ENCODE measurements at regions not wholly inside any gene's neighbourhood (a gene's known extent, or its start where the extent isn't known, plus 50 kb on each side); places are given as distances from the start of the nearest gene placed in this dataset.

DNA sequence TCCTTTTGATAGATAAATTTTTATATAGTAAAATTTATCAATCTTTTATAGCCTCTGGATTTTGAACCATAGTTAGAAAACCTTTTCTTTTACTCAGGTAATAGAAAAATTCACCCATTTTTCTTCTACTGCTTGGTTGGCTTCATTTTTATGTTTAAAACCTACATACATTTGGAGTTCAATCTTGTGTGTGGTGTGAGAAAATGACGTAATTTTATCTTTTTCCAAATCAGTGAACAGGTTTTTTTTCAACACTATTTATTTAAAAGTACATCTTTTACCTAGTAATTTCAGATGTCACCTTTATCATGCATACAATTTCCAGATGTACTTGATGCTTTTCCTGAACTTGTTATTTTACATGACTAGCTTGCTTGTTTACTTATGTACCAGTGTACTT is 200.2 kb downstream of the TRIM36 start:
- no peak for DNase-seq (ENCODE audit: low spot score)
- intact Hi-C loops (cut with DNase I): no loop called here
- ATAC-seq: no peak

DNA sequence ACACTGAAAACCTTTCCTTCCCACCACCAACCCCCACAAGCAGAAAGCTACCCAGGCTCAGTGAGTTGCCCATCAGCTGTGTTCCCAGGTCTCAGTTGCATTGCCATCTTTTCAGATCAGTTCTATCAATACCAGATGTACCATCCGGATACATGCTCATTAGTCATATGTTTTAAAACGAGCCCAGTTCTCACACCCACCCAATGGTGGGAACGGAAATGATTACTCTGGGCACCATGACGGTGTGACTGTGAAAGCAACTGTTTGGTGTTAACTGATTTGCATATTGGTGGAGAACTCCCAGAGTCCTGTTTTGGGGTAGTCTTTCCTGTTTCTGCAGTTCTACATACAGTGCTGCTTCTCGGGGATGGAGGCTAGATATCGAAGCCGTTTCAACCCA is 212.3 kb downstream of the TRIM36 start:
- DNase-seq (ENCODE audit: low spot score) (no peak), ATAC-seq (no peak)
- intact Hi-C loops (cut with DNase I): no loop called here

DNA sequence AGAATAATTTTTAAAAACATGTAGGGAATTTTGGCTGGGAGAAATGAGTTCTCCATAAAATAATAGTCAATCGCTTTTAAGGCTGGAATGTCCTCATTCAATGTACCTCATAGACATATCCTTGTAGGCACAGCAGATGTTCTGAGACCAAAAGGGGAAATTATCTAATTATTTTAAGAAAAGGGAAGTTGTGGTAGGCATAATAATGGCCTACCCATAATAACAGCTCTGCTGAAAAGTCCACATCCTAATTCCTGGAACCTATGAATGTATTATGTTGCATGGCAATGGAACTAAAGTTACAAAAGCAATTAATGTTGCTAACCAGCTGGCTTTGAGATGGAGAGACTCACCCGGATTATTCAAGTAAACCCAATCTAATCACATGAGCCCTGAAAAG is 216.1 kb downstream of the TRIM36 start:
- intact Hi-C loops (cut with DNase I): no loop called here
- ATAC-seq (peak; percentile 41), DNase-seq (ENCODE audit: low spot score) (no peak)

DNA sequence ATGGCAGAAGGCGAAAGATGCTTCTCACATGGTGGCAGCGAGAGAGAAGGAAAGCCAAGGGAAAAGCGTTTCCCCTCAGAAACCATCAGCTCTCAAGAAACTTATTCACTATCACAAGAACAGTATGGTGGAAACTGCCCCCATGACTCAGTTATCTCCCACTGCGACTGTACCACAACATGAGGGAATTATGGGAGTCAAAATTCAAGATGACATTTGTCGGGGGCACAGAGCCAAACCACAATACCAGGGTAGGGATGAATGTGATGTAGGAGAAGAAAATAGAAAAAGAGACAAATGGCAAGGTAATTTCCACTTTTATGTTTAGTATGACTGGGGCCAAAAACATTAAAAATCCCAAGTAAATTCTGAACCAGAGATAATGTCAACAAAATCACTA is 216.8 kb downstream of the TRIM36 start:
- DNase-seq (ENCODE audit: low spot score): no peak
- no peak for ATAC-seq
- intact Hi-C loops (cut with DNase I): no loop called here

DNA sequence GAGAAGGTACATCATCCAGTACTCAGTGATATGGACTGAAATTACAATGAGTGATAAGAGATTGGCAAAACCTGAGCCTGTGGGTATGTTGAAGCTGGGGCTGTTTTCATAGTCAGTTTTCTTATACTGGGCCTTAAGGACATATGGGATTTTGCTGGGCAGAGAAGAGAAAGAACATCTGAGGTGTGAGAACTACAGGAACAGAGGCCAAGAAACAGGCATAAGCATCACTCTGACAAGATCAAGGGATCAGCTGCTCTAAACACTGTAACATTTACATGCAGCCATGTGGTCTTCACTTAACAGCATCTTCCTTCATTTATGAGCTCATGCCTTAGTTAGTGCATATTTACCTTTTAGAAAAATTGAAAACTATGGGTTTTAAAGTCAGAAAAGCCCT is 220.0 kb downstream of the TRIM36 start:
- intact Hi-C loops (cut with DNase I): no loop called here
- no peak for ATAC-seq
- no peak for DNase-seq (ENCODE audit: low spot score)

DNA sequence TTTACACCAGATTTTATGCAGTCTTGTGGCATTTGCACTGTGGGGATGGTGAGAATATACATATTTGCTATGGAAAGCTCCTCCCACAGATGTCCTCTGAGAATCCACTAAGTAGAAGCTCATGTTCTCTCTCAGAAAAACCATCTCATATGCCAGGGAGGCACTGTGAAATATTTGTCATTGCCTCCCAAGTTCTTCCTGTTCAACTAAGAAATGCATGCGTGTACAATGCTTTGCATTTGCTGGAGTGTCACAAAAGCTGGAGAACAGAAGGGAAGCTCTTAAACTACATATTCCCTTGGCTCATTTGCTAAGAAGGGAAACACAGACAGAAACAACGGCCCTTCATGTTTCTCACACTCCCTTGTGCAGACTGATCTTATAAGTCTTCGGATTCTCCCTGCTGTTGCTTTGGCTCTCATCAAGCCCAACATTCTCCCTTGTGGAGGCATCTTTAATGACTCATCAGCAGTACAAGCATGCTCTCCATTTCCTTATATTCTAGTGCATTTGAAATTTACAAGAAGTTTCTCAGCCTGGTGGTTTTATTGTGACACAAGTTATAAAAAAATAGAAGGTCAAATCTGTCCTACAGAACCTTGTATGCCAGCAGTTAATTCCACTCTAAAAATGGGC is 220.6 kb downstream of the TRIM36 start:
- no peak for ATAC-seq
- no peak for DNase-seq (ENCODE audit: low spot score)
- intact Hi-C loops (cut with DNase I): no loop called here

DNA sequence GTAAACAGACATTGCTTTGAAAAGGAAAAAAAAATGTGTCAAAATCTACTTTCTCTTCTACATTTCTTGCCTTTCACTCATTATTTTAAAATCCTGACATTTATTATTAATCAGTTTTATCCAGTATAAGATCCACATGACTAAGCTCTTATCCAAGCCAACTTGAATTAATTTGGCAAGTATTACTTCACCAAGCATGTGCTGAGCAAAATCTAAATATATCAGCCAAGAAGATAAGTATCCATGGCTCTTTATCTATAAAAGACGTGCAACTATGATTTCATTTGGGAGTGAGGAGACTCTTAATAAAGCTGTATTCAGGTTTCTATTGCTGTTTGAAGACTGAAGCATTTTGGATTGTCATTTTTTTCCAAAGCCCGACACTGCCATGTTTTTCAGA is 221.3 kb downstream of the TRIM36 start:
- intact Hi-C loops (cut with DNase I): no loop called here
- DNase-seq (ENCODE audit: low spot score) (no peak), ATAC-seq (no peak)

DNA sequence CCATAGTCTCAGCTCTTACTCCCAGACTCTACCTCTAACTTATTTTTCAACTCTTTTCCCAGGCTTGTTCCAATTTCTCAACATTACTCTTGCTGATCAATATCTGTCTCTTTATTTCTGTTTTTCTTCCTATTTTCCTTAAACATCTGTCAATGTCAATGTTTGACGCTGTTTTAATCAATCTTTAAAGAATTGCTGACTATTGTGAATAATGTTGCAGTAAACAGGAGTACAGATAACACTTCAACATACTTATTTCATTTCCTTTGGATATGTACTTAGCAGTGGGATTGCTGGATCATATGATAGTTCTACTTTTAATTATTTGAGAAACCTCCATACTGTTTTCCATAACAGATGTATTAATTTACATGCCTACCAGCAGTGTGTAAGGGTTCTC is 229.0 kb downstream of the TRIM36 start:
- ATAC-seq (no peak), DNase-seq (ENCODE audit: low spot score) (no peak)
- intact Hi-C loops (cut with DNase I): no loop called here

DNA sequence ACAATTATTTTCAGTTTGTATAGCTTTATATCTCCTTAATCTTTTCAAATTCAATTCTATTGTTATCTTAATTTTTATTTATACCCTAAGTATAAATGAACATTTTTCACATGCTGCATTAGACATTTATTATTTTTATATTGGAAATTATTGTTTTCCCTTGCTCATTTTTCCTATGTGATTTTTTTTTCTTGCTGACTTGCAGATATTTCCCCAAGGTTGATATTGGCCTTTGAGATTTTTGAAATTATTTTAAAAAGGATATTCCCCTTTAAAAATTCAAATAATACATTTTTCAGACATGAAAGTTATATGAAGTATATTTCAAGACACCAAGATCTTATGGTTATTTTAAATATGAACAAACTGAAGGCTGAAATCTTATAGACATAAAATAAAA is 234.2 kb downstream of the TRIM36 start:
- no peak for ATAC-seq
- DNase-seq (ENCODE audit: low spot score): no peak
- intact Hi-C loops (cut with DNase I): no loop called here

DNA sequence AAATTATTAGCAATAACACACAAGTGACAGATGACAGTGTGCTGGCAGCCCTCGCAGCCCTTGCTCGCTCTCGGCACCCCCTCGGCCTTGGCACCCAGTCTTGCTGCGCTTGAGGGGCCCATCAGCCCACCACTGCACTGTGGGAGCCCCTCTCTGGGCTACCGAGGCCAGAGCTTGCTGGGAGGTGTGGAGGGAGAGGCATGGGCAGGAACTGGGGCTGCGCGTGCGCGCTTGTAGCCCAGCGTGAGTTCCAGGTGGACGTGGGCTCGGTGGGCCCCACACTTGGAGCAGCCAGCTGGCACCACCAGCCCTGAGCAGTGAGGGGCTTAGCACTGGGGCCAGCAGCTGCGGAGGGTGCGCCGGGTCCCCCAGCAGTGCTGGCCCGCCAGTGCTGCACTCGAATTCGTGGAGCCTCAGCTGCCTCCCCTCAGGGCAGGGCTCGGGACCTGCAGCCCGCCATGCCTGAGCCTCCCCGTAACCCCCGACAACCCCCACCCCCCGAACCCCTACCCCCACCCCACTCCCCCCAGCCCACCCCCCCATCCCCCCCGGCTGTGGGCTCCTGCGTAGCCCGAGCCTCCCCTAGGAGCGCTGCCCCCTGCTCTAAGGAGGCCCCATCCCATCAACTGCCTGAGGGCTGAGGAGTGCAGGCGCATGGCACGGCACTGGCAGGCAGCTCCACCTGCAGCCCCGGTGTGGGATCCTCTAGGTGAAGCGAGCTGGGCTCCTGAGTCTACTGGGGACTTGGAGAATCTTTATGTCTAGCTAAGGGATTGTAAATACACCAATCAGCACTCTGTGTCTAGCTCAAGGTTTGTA is 240.9 kb downstream of the TRIM36 start:
- ATAC-seq (no peak), DNase-seq (ENCODE audit: low spot score) (no peak)
- intact Hi-C loops (cut with DNase I): no loop called here

DNA sequence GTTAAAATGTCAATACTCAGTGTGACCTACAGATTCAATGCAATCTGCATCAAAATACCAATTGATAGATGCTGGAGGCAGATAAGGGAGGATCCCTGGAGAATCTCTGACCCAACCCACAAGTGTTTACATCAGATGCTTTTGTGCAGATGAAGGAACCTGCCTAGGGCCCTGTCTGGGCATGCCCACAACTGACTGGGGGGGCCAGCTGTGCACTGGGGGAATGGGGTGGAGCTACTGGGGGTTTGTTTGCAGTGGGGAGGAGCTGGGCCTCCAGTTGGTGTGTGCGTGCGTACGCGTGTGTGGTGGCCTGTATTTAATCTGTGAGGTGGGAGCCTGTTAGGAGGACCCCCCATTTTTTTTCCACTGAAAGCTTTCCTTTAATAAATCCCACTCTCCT is 244.9 kb downstream of the TRIM36 start:
- DNase-seq (ENCODE audit: low spot score) (no peak), ATAC-seq (no peak)
- intact Hi-C loops (cut with DNase I): no loop called here

DNA sequence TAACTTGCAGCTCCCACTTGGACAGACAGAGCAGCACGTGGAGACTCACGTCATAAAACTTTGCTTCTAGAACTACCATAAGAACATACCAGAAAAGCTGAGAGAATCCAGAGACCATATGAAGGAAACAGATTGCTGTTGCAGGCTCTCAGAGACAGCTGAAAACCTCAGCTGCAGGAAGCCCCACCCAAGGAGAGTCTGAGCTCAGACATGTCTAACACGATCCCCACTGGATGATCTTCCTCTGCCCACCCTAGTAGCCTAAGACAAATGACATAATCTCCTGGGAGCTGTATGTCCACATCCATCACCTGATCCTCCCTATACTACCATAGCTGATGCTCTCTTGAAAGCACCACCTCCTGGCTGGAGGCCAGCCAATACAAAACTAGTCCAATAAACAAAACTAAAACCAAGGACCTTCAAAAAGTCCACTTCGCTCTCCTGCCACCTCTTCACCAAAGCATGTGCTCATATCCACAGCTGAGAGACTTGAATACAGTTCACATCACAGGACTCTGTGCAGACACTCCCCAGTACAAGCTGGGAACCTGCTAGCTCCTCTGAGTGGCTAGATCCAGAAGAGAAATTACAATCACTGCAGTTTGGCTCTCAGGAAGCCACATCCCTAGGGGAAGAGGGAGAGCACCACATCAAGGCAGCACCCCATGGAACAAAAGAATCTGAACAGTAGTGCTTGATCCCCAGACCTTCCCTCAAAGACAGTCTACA is 257.4 kb downstream of the TRIM36 start:
- no peak for DNase-seq (ENCODE audit: low spot score)
- intact Hi-C loops (cut with DNase I): no loop called here
- no peak for ATAC-seq

DNA sequence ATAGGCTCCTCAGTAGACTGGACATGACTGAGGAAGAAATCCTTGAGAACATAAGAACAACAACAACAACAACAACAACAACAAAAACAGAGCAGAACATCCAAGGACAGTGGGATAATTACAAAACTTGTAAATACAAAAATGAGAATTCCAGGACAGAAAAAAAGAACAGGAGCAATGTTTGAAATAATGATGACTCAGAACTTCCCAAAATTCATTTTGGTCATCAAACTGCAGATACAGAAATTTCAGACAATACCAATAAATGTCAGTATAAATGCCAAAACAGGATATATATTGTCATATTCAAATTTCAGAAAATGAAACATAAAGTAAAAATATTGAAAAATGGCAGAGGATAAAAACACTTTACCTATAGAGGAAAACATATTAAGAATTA is 259.0 kb downstream of the TRIM36 start:
- ATAC-seq (no peak), DNase-seq (ENCODE audit: low spot score) (no peak)
- intact Hi-C loops (cut with DNase I): no loop called here

DNA sequence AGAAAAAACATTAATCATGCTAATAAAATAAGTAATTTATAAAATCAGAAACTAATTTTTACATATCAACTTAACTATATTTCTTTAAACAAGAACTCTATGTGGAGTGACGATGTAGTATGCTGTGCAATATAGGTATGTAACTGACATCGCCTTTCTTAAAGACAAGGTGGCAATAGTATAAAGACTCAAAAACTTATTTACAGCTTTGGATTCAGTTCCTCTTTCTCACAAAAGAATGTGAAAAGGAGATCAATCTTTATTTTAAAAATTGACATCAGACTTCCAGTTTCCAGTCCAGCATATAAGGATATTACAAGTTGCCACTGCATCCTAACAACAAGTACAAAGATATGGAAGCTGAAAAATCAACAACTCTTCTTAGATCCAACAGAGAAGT is 260.3 kb downstream of the TRIM36 start:
- DNase-seq (ENCODE audit: low spot score) (no peak), ATAC-seq (no peak)
- intact Hi-C loops (cut with DNase I): no loop called here

DNA sequence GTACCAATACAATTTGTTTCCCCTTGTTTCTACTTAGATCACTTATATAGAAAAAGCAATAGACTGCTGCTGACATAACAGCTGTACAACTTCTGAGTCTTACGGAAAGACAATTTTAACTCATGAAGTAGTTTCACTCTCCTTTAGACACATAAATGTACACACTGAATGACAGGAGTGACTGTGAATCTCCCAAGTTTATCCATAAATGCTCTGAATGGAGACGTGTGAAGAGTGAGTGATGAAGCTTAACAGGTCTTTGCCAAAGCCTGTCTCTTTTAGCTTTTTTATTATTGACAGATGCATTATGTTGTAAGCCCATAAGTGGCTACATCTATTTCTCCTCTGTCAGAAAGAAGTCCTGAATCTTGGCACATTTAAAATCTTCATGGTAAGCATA is 265.9 kb downstream of the TRIM36 start:
- ATAC-seq: no peak
- no peak for DNase-seq (ENCODE audit: low spot score)
- intact Hi-C loops (cut with DNase I): no loop called here

DNA sequence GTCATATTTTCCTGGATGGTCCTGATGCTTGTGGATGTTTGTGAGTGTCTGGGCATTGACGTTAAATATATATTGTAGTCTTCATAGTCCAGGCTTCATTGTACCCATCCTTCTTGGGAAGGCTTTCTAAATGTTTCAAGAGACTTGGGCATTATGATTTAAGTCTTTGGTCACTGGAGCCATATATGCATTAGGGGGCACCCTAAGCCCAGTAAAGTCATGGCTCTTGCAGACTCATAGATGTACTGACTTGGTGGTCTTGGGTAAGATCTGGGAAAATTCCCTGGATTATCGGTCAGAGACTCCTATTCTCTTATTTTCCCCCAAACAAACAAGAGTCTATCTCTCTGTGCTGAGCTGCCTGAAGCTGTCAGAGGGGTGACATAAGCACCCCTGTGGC is 271.1 kb downstream of the TRIM36 start:
- intact Hi-C loops (cut with DNase I): no loop called here
- ATAC-seq (no peak), DNase-seq (ENCODE audit: low spot score) (no peak)

DNA sequence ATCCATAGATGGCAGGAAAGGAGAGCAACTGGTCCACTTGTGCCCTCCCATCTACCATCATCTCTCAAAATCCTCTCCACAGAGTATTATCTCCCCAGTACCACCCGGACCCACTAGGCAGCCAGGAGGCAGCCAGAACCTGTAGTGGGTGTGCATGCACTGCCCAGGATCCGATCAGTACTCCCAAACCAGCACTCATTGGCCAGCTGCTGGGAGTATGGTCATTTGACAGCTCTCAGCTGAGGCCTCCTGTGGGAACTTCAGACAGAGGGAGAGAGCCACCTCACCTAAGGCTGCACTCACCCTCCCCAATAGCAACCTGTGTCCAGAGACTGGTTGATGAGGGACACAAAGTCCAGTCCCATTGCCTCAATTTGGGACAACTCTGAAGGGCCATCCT is 286.0 kb downstream of the TRIM36 start:
- intact Hi-C loops (cut with DNase I): no loop called here
- ATAC-seq: no peak
- DNase-seq (ENCODE audit: low spot score): no peak

DNA sequence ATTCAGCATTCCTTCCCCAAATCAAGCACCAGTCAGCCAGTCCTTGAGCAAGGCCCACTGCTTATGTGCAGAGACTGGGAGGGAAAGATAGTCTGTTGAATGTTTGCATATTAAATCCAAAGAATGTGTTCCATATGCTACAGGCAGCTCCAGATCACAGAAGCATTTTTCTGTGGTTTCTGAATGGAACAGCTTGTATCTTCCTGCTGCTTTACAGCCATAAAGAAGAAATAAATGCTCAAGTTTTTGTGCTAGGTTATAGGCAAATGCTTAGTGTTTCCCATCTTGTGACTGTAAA is 310.3 kb downstream of the TRIM36 start:
- intact Hi-C loops (cut with DNase I): no loop called here
- no peak for DNase-seq (ENCODE audit: low spot score)

DNA sequence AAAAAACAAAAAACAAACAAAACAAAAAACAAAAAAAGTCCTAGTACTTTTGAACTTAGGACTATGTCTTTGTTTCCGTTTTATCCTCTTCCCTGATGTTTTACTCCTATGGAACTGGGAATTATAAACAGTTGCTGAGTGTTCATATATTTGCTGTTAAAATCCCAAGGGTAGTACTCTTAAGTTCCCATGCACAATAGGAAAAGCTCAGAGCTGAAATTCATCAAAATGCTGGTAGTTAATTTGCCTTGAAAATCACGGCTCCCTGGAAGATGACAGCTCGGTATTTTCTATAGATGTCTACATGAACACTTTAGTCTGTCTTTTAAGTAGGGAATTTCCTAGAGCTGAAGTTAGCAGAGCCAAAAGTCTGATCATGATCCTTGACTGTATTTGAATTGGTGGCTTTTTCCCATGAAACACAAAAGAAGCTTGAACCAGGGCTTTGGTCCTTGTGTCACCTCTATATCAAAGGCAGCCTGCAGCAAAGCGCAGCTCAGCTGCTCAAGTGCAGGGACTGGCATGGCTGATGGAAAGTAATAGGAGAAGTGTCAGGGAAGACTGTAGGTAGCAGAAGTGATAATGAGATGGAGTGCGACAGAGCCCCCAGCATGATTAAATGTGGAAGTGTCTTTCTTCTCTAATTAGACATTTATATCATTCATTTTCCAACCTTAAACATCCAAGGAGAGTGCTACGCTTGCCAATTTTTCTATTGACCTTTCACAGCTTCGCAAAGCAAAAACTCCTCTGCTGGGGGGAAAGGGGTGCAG is 310.9 kb downstream of the TRIM36 start:
- DNase-seq (ENCODE audit: low spot score) (no peak), ATAC-seq (no peak)
- intact Hi-C loops (cut with DNase I): no loop called here

More for the DNA sequence above, 310.3 kb downstream of the TRIM36 start:
- no peak for ATAC-seq

Data from sciatic nerve (tissue), 2 donors.